Tibial artery (tissue), 4 donors: ENCODE measurements at regions not wholly inside any gene's neighbourhood (a gene's known extent, or its start where the extent isn't known, plus 50 kb on each side); places are given as distances from the start of the nearest gene placed in this dataset.
"Not testable (repeated sequence)": the region's sequence is repeated elsewhere in the genome, so short reads cannot be mapped to it uniquely, and the experiment has no call there.

Experiments used
- DNase-seq, 2 donors: peaks; one replicate each; pipeline ENCODE4 v3.0.0-alpha.2; 2019
- H3K27ac ChIP-seq, 2 donors: fragments of 200-600 bp; sonication (generic) in 1 of 2; 1 replicate in 1 of 2; 2 replicates in 1 of 2; pipeline ENCODE4 v1.5.1; 2018 to 2019; ENCODE audit warnings: mild to moderate bottlenecking in 1 of 2
- H3K27me3 ChIP-seq, 2 donors: fragments of 200-600 bp; sonication (generic) in 1 of 2; one replicate each; pipeline versions ENCODE4 v1.5.1 to v1.6.0; 2016 to 2019
- H3K36me3 ChIP-seq, 3 donors: fragments of 200-600 bp; sonication (generic) in 2 of 3; one replicate each; pipeline ENCODE4 v1.5.1; 2016 to 2019; ENCODE audit warnings: mild to moderate bottlenecking in 2 of 3
- H3K4me1 ChIP-seq, 4 donors: fragments of 200-600 bp; sonication (generic) in 2 of 4; 1 replicate in 3 of 4; 2 replicates in 1 of 4; pipeline ENCODE4 v1.5.1; 2016 to 2019
- H3K4me3 ChIP-seq, 2 donors: fragments of 200-600 bp; sonication (generic) in 1 of 2; 1 replicate in 1 of 2; 2 replicates in 1 of 2; pipeline ENCODE4 v1.5.1; 2018 to 2019; ENCODE audit warnings: mild to moderate bottlenecking in 2 of 2
- H3K9me3 ChIP-seq, 3 donors: fragments of 200-600 bp; sonication (generic) in 1 of 3; one replicate each; pipeline ENCODE4 v1.5.1; 2016 to 2019
- intact Hi-C: fragments of 100-400 bp; cut with DNase I; formaldehyde crosslinking; loops from one replicate; pipeline ENCODE4 v1.15.0; 2023; ENCODE audit warnings: low total_unique reads
- TF ChIP-seq, protein P1 (sequence below), 2 experiments: fragments of 200-600 bp in 1 of 2; fragments of 450-650 bp in 1 of 2; IDR thresholded peaks; one replicate each; pipeline ENCODE4 v1.5.1; 2017 to 2019; ENCODE audit warnings: antibody characterized with exemption in 2 of 2, mild to moderate bottlenecking in 1 of 2, moderate library complexity in 1 of 2

DNA sequence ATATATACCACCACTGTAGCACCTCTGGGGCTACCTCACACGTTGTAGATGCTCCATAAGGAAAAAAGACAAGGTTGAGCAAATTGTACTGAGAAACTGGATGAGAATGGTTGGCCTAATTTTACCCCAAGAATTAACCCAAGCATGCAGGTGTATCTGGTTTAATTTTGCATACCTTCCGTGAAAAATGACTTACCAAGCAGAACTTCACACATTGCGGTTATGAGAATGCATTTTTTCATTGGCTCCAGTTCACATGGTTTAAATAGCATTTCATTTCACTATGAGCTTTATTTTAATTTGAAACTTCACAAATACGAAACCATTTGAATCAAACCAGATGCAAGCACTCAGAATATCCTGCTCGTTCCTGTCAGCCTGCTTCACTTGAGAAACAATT is 512.2 kb downstream of the LTN1 start:
- DNase-seq: no peak
- Histone ChIP-seq H3K27me3 (no peaks in the 10 kb centered on the region), H3K27ac (no peak overlapping the region), H3K4me1 (peaks cover 0 to 13% (median 2%) of the 10 kb centered on the region in 4 donors), H3K36me3 (no peaks in the 10 kb centered on the region), H3K9me3 (no peaks in the 10 kb centered on the region), H3K4me3 (no peak overlapping the region)
- intact Hi-C loops: no loop called here
- TF ChIP-seq, protein P1, sequence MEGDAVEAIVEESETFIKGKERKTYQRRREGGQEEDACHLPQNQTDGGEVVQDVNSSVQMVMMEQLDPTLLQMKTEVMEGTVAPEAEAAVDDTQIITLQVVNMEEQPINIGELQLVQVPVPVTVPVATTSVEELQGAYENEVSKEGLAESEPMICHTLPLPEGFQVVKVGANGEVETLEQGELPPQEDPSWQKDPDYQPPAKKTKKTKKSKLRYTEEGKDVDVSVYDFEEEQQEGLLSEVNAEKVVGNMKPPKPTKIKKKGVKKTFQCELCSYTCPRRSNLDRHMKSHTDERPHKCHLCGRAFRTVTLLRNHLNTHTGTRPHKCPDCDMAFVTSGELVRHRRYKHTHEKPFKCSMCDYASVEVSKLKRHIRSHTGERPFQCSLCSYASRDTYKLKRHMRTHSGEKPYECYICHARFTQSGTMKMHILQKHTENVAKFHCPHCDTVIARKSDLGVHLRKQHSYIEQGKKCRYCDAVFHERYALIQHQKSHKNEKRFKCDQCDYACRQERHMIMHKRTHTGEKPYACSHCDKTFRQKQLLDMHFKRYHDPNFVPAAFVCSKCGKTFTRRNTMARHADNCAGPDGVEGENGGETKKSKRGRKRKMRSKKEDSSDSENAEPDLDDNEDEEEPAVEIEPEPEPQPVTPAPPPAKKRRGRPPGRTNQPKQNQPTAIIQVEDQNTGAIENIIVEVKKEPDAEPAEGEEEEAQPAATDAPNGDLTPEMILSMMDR (IDR thresholded peaks at IDR 0.05): no peak

DNA sequence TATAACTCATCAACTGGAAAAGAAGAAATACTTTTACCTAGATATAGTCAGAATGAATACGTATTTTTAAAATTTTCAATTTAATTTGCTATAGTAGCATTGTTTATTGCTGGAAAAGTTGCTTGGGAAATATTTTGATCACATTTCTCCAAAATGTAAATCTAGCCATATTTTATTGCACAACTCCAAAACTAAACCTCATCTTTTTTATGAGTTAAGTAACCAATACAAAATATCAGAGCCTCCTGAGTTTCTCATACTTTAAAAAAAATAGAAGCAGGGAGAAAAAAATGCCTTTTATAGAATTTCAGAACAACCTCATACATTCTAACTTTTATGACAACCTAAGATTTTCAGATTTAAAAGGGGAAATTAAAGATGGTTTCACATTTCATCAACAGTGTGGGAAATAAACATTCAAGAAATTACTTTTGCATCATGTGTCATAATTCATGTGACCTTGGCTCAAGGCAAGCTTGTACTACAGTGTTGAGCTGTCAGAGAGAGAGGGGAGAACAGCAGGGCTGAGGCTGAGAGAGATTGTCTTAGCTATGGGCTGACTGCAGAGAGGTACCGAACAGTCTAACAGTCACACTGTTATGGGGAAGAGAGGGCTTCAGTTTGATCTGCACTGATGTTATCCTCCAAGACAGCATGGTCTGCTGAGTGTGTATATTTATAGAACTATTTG is 519.0 kb downstream of the LTN1 start:
- H3K4me1 ChIP-seq: peaks cover 0 to 8% (median 0%) of the 10 kb centered on the region in 4 donors
- intact Hi-C loops: no loop called here
- H3K9me3 ChIP-seq: no peaks in the 10 kb centered on the region
- H3K36me3 ChIP-seq: no peaks in the 10 kb centered on the region
- H3K27me3 ChIP-seq: no peaks in the 10 kb centered on the region
- DNase-seq: no peak
- TF ChIP-seq, protein P1 (IDR thresholded peaks at IDR 0.05): no peak
- no peak overlapping the region for H3K4me3 ChIP-seq
- H3K27ac ChIP-seq: no peak overlapping the region

DNA sequence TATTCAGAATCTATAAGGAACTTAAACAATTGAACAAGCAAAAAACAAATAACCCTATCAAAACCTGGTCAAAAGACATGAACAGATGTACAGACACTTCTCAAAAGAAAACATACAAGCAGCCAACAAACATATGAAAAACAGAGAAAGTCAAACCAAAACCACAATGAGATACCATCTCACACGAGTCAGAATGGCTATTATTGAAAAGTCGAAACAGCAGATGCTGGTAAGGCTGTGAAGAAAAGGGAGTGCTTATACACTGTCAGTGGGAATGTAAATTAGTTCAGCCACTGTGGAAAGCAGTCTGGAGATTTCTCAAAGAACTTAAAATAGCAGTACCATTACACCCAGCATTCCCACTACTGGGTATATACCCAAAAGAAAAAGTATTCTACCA is 520.1 kb downstream of the LTN1 start:
- H3K27ac ChIP-seq, intact Hi-C loops, H3K4me3 ChIP-seq, H3K27me3 ChIP-seq, H3K9me3 ChIP-seq, H3K4me1 ChIP-seq, DNase-seq, H3K36me3 ChIP-seq: not testable (repeated sequence)

GRCh38 chr21:28464988-28465387 is 527.7 kb downstream of the LTN1 start:
- Histone ChIP-seq H3K27me3 (no peaks in the 10 kb centered on the region), H3K36me3 (no peaks in the 10 kb centered on the region), H3K9me3 (no peaks in the 10 kb centered on the region), H3K4me1 (no peaks in the 10 kb centered on the region), H3K4me3 (no peak overlapping the region), H3K27ac (no peak overlapping the region)
- intact Hi-C loops: no loop called here
- no peak for DNase-seq
- TF ChIP-seq, protein P1 (IDR thresholded peaks at IDR 0.05): no peak

DNA sequence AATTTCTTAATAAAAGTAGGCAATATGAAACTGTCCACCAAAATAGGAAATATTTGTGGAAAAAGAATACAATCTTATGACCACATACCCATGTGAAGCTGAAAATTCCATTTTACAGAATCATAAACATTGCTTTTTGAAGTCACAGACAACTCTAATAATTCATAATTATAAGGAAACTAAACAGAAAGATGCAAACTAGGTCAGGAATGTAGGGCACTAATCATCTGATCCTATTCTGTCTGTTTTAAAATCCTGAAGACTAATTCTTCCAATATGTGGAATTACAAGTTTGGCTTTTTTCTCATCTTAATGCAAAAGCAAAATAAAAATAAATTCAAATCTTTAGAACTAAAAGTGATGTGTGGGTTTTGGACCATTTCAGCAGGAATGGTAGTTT is 528.6 kb downstream of the LTN1 start:
- H3K4me3 ChIP-seq: no peak overlapping the region
- H3K36me3 ChIP-seq: no peaks in the 10 kb centered on the region
- H3K27me3 ChIP-seq: no peaks in the 10 kb centered on the region
- TF ChIP-seq, protein P1 (IDR thresholded peaks at IDR 0.05): no peak
- no peaks in the 10 kb centered on the region for H3K9me3 ChIP-seq
- intact Hi-C loops: no loop called here
- no peaks in the 10 kb centered on the region for H3K4me1 ChIP-seq
- DNase-seq: no peak
- no peak overlapping the region for H3K27ac ChIP-seq

- no peak overlapping the region for H3K27ac ChIP-seq
- H3K4me1 ChIP-seq: no peaks in the 10 kb centered on the region
- no peaks in the 10 kb centered on the region for H3K9me3 ChIP-seq
- no peaks in the 10 kb centered on the region for H3K36me3 ChIP-seq
- H3K27me3 ChIP-seq: no peaks in the 10 kb centered on the region
- intact Hi-C loops: no loop called here
- no peak for DNase-seq
- TF ChIP-seq, protein P1 (IDR thresholded peaks at IDR 0.05): no peak
- H3K4me3 ChIP-seq: no peak overlapping the region
Measured at GRCh38 chr21:28459193-28459592, 533.5 kb downstream of the LTN1 start.
